ENCODE measurements at regions not wholly inside any gene's neighbourhood (a gene's known extent, or its start where the extent isn't known, plus 50 kb on each side); places are given as distances from the start of the nearest gene placed in this dataset.

GRCh38 chr15:39473298-39473947 lies 107.5 kb upstream of the THBS1 start:
- TF ChIP-seq POLR2AphosphoS5 (IDR thresholded peaks at IDR 0.05; ENCODE audit: low read depth, low read length) (no peak), POLR2A (IDR thresholded peaks at IDR 0.05; ENCODE audit: low read depth, low read length) (no peak), TAF1 (IDR thresholded peaks at IDR 0.05; ENCODE audit: low read depth, low read length) (no peak), PAX5 (IDR thresholded peaks at IDR 0.05; ENCODE audit: insufficient read depth, low read length, severe bottlenecking) (no peak), POU2F2 (IDR thresholded peaks at IDR 0.05; ENCODE audit: low read depth, low read length) (no peak), SPI1 (IDR thresholded peaks at IDR 0.05; ENCODE audit: low read depth, low read length) (no peak)
